Fibroblast of villous mesenchyme (primary cell): ENCODE measurements at regions not wholly inside any gene's neighbourhood (a gene's known extent, or its start where the extent isn't known, plus 50 kb on each side); places are given as distances from the start of the nearest gene placed in this dataset.
"Not testable (repeated sequence)": the region's sequence is repeated elsewhere in the genome, so short reads cannot be mapped to it uniquely, and the experiment has no call there.

Experiments
- DNase-seq: peaks from one replicate; pipeline ENCODE4 v3.0.0-alpha.2; 2010; ENCODE audit warnings: low read depth
- H3K4me3 ChIP-seq: 2 replicates; pipeline ENCODE4 v1.5.1; 2011; ENCODE audit warnings: low read depth, mild to moderate bottlenecking, low read length
- TF ChIP-seq, protein P1 (sequence below): IDR thresholded peaks from 2 replicates; pipeline ENCODE4 v1.5.1; 2012; ENCODE audit warnings: low read depth, mild to moderate bottlenecking, low read length; ENCODE audit not compliant: insufficient read depth

DNA sequence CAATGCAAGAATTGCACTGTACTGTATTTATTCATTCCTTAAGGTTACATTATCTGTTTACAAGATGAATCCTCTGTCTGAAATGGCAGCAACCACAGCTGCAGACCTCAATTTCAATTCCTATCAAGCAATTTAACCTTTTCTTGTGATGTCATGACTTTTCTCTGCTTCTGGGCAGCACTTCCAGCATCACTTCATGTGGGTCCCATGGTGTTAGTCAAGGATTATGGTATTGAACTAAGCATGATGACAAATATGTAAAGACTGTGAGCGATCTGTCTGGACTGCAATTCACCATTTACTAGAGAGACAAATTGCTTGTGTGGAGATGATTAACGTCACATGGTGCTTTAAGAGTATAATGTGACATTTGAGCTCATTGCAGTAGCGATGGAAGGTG is 90.5 kb upstream of the CCN2 start:
- DNase-seq, result no peak
- H3K4me3 ChIP-seq, result no peak overlapping the region
- TF ChIP-seq, protein P1, sequence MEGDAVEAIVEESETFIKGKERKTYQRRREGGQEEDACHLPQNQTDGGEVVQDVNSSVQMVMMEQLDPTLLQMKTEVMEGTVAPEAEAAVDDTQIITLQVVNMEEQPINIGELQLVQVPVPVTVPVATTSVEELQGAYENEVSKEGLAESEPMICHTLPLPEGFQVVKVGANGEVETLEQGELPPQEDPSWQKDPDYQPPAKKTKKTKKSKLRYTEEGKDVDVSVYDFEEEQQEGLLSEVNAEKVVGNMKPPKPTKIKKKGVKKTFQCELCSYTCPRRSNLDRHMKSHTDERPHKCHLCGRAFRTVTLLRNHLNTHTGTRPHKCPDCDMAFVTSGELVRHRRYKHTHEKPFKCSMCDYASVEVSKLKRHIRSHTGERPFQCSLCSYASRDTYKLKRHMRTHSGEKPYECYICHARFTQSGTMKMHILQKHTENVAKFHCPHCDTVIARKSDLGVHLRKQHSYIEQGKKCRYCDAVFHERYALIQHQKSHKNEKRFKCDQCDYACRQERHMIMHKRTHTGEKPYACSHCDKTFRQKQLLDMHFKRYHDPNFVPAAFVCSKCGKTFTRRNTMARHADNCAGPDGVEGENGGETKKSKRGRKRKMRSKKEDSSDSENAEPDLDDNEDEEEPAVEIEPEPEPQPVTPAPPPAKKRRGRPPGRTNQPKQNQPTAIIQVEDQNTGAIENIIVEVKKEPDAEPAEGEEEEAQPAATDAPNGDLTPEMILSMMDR, result no peak

DNA sequence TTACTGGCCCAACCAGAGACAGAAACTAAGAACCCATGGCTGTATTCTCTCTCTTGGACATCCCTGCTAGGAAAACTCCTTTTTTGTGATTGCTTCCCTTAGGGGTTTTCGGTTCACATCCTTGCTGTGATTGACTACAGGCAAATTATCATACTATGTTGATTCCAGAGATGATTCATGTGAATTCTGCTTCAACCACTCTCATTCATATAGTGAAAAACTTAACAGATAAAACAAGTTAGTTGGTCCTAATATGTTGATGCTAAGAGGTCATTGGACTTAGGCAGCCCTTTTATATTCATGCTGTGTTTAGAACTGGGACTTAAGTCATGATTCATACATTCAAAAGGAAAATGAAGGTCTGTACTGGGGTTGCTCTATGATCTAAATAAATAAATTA is 76.9 kb upstream of the CCN2 start:
- DNase-seq, result no peak
- TF ChIP-seq, protein P1, result no peak
- H3K4me3 ChIP-seq, result no peak overlapping the region

DNA sequence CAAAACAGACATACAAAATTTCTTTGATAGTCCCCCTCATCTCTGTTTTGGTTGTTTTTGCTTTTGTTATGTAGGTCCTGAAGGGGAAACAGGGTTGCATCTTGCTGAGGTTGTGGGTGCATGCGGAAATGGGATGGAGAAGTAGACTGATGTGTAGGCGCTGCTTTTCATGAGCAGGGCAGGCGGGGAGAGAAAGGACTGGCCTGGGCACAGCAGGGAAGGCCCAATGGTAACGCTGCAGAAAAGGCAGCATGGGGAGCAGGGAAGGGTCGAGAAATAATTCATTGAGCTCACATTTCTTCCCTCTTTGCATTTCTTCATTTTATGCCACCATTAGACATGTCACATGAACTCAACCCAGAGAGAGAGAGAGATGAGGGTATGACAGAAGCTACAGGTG is 74.3 kb upstream of the CCN2 start:
- no peak overlapping the region for H3K4me3 ChIP-seq
- TF ChIP-seq, protein P1, result no peak
- no peak for DNase-seq

DNA sequence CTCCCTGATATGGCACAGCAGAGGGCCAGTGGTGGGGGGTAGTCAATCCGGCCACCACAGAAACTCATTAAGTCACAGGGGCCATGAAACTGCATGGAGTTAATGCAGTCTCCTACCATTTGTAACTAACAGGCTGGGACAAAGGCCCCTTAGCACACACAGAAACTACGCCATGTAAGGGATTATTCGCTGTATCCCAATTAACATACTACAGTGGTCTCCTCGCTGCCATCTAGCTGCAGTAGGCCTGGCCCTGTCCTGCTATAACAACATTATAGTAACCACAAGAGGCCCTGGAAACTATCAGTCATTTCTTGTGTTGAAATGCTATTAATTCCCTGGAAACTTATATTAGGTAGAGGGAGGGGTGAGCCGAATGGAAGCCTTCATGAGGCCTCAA is 72.3 kb upstream of the CCN2 start:
- DNase-seq, result peak; percentile 17
- TF ChIP-seq, protein P1, result no peak
- no peak overlapping the region for H3K4me3 ChIP-seq

DNA sequence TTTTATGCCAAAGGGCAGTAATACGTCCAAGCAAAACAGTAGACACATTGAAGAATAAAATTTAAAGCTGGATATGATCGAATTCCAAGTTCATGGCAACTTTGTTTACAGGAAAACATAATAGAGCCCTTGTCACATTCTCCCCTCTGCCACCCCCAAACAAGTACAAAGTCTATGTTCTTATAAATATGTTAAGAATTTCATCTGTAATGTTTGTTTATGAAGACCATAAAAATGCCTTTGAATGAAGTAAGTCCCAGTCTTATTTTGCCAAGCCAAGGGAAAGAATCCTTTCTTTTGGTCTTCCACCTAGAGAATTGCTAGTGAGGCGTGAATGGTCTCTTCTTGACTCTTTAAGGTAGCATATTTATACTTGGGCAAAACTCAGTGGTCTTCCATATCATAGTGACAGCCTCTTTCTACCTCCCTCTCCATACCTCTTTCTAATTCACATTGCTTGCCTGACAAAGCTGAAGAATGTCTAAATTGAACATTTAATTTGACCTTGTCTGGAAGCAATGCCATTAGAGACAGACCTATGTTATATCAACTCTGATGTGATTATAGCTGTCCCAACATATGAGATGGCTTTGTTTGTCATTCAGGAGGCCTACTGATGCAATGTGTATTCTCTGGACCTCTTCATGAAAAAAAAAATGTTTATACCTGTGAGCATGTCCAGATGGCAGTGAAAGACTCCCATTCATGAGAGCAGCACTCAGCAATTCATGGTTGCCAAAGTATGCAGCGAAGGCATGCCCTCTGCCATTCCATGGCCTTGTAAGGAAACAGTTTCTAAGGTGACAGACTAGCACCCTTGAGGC is 70.6 kb upstream of the CCN2 start:
- no peak overlapping the region for H3K4me3 ChIP-seq
- TF ChIP-seq, protein P1, result no peak
- no peak for DNase-seq

DNA sequence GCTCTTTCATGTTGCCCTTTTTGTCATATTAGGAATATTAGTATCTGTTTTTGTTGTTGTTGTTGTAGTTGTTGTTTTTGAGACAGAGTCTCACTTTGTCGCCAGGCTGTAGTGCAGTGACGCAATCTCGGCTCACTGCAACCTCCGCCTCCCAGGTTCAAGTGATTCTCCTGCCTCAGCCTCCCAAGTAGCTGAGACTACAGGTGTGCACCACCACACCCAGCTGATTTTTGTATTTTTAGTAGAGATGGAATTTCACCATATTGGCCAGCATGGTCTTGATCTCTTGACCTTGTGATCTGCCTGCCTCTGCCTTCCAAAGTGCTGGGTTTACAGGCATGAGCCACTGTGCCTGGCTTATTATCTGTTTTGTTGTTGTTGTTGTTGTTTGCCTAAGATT is 69.7 kb upstream of the CCN2 start:
- H3K4me3 ChIP-seq, DNase-seq: not testable (repeated sequence)

DNA sequence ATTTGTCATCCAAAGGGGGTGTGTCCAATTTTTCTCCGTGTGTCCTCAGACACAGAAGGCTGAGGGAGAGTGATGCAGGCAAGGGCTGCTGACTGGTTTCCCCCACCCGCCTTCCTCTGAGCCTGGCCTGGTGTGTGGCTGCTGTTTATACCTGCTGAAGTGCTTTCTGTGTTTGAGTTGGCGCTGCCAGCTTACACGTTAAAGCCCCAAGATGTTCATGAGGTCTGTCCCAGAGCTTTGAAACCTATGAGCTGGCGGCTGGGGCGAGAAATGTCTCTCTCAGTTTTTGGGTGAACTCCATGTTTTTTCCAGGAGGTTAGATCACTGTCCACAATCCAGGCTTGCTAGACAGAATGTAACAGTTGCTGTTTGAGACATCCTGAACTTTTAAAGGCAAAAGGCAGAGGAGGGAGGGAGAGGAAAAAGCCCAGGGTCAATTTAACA is 69.0 kb upstream of the CCN2 start:
- TF ChIP-seq, protein P1, result no peak

More for the DNA sequence above, 69.0 kb upstream of the CCN2 start:
- no peak overlapping the region for H3K4me3 ChIP-seq
- DNase-seq, result peak; percentile 46
